NCI-H2227 treated with DMSO at 0.1 percent for 48 hours (cell line): ENCODE measurements at regions not wholly inside any gene's neighbourhood (a gene's known extent, or its start where the extent isn't known, plus 50 kb on each side); places are given as distances from the start of the nearest gene placed in this dataset.
"Not testable (repeated sequence)": the region's sequence is repeated elsewhere in the genome, so short reads cannot be mapped to it uniquely, and the experiment has no call there.

Experiments used
- DNase-seq: peaks from one replicate; lab custom pipeline; 2025; lab: John Stamatoyannopoulos, UW

DNA sequence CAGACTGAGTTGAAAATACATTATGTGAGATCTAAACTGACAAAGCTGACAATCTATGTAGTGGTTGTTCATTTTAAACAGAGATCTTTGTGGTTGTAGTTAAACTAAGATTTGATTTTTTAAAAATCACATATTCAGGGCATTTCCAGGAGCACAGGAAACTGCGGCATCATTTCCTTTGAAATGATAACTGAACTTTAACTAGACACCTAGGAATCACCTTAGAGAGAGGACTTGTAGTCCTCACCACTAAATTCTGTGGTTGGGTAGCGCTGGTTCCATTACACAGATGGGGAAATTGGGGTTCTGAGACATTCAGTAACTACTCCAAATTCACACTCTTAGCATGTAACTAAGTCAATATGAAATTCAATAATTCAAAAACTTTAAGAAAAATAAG lies 96.0 kb upstream of the TRIB2 start:
- DNase-seq: no peak

- no peak for DNase-seq
These were observed 93.7 kb upstream of the TRIB2 start for GRCh38 chr2:12623051-12623450.

- DNase-seq: no peak
These were observed 92.4 kb upstream of the TRIB2 start for GRCh38 chr2:12624384-12624783.

DNA sequence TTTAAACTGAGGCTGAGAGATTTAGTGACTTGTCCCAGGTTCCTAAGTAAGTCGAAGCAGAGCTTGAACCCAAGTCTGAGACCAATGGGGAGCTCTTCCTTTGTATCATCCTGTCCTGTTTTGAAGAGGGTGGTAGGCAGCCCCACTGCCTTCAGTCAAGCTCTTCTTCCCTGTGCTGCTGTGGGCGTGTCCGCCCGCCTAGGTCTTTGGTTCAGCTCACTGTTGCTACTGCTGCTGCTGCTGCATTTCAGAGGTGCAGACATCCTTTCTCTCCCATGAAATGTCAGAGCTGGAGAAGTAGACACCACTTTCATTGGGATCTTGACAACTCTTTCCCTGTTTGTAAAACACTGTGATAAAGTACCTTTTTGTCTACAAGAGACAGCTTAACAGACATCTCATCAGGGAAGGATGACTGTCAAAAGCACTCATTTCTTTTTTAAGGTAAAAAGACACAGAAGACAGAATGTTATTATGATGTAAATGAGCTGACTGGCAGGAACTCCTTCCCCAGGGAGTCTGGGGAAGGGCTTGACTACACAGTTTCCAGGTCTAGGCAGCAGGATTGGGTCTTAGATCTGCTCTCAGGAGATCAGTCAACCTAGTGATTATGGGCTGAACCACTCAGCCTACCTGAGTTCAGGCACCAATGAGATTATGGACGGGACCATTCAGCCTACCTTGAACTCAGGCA lies 91.7 kb upstream of the TRIB2 start:
- peak; percentile 32 for DNase-seq

DNA sequence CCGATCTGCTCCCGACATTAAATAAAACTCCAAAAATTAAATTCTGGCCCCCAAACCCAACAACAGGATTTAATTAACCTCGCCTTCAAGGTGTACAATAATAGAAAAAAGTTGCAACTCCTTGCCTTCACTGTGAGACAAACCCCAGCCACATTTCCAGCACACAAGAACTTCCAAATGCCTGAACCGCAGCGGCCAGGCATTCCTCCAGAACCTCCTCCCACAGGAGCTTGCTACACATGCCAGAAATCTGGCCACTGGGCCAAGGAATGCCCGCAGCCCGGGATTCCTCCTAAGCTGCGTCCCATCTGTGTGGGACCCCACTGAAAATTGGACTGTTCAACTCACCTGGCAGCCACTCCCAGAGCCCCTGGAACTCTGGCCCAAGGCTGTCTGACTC lies 88.2 kb upstream of the TRIB2 start:
- not testable (repeated sequence) for DNase-seq

GRCh38 chr2:12636837-12637581 lies 79.7 kb upstream of the TRIB2 start:
- DNase-seq: peak; percentile 58

DNA sequence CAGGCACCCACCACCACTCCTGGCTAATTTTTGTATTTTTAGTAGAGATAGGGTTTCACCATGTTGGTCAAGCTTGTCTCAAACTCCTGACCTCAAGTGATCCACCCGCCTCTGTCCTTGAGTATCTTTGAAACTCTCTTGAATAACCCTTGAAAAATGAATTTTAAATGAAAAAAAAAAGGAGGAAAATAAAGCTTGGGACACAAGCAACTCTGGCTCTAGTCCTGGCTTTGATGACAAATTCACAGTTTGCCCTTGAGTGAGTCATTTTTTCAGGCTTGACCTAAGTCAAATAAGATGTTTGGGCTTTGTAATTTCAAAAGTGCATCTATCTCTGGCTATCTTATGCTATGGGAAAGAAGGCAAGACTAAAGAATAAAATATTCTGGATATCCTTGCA lies 79.0 kb upstream of the TRIB2 start:
- DNase-seq: no peak

DNA sequence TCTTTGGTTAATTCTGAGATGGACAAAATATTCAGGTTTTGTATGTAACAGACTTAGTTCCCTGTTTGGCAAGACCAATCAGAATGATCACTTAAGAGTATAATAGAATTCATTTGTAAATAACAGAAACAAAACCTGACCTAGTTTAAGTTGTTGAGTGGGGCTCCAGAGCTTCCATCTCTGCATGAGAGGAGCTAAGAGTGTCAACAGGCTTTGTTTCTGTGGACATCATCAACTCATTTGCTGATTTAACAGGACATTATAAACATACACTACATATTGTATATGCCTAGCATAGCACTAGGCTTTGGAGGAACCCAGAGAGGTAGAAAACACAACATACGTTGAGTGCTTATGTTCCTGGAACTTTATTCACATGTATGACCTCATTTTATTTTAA lies 75.3 kb upstream of the TRIB2 start:
- DNase-seq: no peak

- no peak for DNase-seq
These were observed 74.4 kb upstream of the TRIB2 start for GRCh38 chr2:12642332-12642731.

DNA sequence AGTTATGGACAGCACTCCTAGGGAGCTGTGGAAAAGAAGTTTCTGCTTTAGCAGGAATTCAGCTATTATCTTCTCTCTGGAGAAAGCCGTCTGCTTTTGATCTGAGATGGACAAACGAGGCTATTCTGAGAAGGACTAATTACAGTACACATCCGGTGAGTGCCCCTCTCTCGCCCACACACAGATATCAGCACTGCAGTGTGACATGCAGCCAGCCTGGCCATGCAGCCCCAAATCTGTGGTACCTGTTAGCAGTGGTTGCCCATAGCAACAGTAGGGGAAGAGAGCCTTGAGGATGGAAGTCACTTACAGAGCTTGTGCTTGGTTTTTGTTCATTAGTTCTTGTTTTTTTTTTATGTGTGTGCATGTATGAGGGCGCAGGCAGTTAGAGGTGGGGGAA lies 73.9 kb upstream of the TRIB2 start:
- no peak for DNase-seq

DNA sequence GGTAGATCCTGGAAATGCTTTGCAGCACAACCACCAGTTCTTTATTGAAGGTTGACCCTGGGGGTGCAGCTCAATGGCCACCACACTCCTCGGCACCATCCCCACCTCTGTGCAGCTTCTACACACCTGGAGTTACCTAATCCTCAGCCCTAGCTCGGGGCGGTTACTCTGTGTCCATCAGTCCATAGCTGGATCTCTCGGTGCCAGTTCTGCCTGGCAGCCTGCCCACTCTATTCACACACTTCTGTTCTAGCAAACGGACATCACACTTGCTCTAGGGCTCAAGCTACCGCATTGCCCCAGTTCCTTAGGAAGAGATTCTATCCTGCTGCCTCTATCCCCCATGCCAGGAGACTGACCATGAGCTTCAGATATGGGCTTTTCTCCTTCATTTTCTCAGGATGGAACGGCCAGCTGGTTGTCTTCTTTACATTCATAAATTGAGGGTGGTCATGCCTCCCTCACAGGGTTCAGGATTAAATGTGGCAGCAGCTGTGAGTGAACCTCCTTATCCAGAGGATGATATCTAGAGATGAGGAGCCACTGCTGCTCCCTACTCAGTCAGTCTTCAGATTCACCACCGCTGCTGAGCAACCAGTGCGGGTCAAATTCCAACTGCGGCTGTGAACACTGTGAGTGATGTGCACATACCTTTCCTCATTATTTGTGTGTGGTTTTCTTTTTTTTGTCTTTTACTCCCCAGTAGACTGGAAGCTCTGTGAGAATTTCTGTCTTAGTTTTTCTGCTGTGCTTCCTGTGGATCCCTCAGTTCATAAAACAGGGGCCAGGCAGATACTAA lies 66.9 kb upstream of the TRIB2 start:
- DNase-seq: no peak

DNA sequence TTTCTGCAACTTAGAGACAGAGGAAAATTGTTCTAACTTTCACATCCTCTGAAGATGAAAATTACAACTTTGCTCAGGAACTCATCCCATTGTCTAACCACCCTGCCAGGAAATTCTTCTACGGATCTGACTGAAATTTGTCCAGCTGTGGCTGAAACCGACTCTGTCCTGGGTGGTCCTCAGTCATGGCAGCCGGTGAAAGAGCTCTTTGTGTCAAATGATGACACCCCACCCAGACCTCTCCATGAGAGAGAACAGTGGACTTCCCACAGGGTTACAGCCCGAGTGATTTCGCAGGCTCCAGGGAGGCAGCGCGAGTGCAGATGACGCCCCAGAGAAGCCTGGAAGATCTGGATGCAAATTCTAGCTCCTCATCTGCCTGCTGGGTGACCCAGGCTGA lies 65.1 kb upstream of the TRIB2 start:
- no peak for DNase-seq

- DNase-seq: no peak
These were observed 64.0 kb upstream of the TRIB2 start for GRCh38 chr2:12652723-12653122.

DNA sequence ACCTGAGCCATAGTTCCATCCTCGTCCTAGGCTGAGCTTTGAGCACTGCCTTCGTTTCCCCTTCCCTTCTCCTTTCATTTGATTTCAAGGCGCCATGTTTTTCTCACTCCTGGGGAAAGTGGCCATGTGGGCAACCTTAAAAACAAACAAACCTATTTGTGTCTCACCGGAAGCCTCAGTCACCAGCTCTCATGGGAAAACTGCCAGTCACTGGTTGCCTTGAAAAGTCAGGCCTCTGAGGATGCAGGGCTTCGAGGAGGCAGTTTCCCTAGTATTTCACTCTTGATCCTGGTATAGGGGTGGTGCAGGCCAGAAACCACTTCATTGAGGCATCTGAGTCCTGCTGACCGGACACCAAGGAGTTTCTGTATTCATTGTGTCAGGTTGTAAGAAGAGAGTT lies 59.2 kb upstream of the TRIB2 start:
- no peak for DNase-seq

GRCh38 chr2:12658310-12658945 lies 58.3 kb upstream of the TRIB2 start:
- no peak for DNase-seq

GRCh38 chr2:12661489-12661888 lies 55.2 kb upstream of the TRIB2 start:
- DNase-seq: no peak

- no peak for DNase-seq
These were observed 53.3 kb upstream of the TRIB2 start for GRCh38 chr2:12663306-12664037.

- DNase-seq: no peak
These were observed 51.4 kb upstream of the TRIB2 start for GRCh38 chr2:12665334-12665733.

GRCh38 chr2:12666445-12666844 lies 50.3 kb upstream of the TRIB2 start:
- no peak for DNase-seq
